CD4-positive, alpha-beta T cell (primary cell): ENCODE measurements at regions not wholly inside any gene's neighbourhood (a gene's known extent, or its start where the extent isn't known, plus 50 kb on each side); places are given as distances from the start of the nearest gene placed in this dataset.
"Not testable (repeated sequence)": the region's sequence is repeated elsewhere in the genome, so short reads cannot be mapped to it uniquely, and the experiment has no call there.

Experiments
- ATAC-seq: fragments of 200-7000 bp; cut with Tn5 transposase; one replicate; pipeline ENCODE4 v1.10.0; 2022; ENCODE audit warnings: mild to moderate bottlenecking; ENCODE audit not compliant: poor library complexity
- CTCF ChIA-PET: fragments of 350-600 bp; sonication (Branson Sonifier 250); formaldehyde crosslinking; loops from one replicate; lab custom pipeline; 2021; ENCODE audit warnings: antibody characterized with exemption, inconsistent platforms; lab: Charles Lee
- POLR2A ChIA-PET: fragments of 350-600 bp; sonication (Branson Sonifier 250); formaldehyde crosslinking; loops from one replicate; lab custom pipeline; 2021; ENCODE audit warnings: antibody characterized with exemption, inconsistent platforms; lab: Charles Lee
- DNase-seq, 14 experiments: peaks; one replicate each; pipeline ENCODE4 v3.0.0-alpha.2; 2013 to 2020; ENCODE audit warnings: mixed read lengths in 2 of 14
- H3K27ac ChIP-seq, 2 donors: one replicate each; pipeline versions ENCODE4 v1.5.1 to v1.7.0; 2013; ENCODE audit warnings: low read length in 2 of 2, low read depth in 1 of 2, mild to moderate bottlenecking in 1 of 2
- H3K27me3 ChIP-seq, 2 experiments: 1 replicate in 1 of 2; 2 replicates in 1 of 2; pipeline versions ENCODE4 v1.6.1 to v1.7.0; 2013; ENCODE audit warnings: low read length in 2 of 2, control low read depth in 1 of 2, mild to moderate bottlenecking in 1 of 2, moderate library complexity in 1 of 2; ENCODE audit not compliant: insufficient read depth in 2 of 2, control insufficient read depth in 1 of 2
- H3K36me3 ChIP-seq: one replicate; pipeline ENCODE4 v1.6.1; 2013; ENCODE audit warnings: low read length, control low read depth; ENCODE audit not compliant: insufficient read depth
- H3K4me1 ChIP-seq: one replicate; pipeline ENCODE4 v1.6.1; 2013; ENCODE audit warnings: low read length, control low read depth; ENCODE audit not compliant: insufficient read depth
- H3K4me3 ChIP-seq: one replicate; pipeline ENCODE4 v1.5.1; 2013; ENCODE audit warnings: mild to moderate bottlenecking, low read length, moderate library complexity
- H3K9me3 ChIP-seq, 2 experiments: 1 replicate in 1 of 2; 2 replicates in 1 of 2; pipeline versions ENCODE4 v1.6.1 to v1.7.0; 2013; ENCODE audit warnings: low read length in 2 of 2, mild to moderate bottlenecking in 2 of 2, control low read depth in 1 of 2, moderate library complexity in 1 of 2; ENCODE audit not compliant: control insufficient read depth in 1 of 2, insufficient read depth in 1 of 2
- H3K27ac Mint-ChIP-seq: one replicate; pipeline ENCODE4 v1.8.0; 2020; ENCODE audit warnings: mixed read lengths
- H3K27me3 Mint-ChIP-seq: one replicate; pipeline ENCODE4 v1.8.0; 2021; ENCODE audit warnings: mixed read lengths
- H3K36me3 Mint-ChIP-seq: one replicate; pipeline ENCODE4 v1.8.0; 2021; ENCODE audit warnings: low read depth, mixed read lengths
- H3K4me1 Mint-ChIP-seq: one replicate; pipeline ENCODE4 v1.8.0; 2021; ENCODE audit warnings: low read depth, mixed read lengths
- H3K4me3 Mint-ChIP-seq: one replicate; pipeline ENCODE4 v1.8.0; 2020; ENCODE audit warnings: mild to moderate bottlenecking, mixed read lengths
- H3K9me3 Mint-ChIP-seq: one replicate; pipeline ENCODE4 v1.8.0; 2020; ENCODE audit warnings: mixed read lengths
- CTCF ChIP-seq: fragments of 200-600 bp; IDR thresholded peaks from one replicate; pipeline ENCODE4 v1.8.0; 2022; ENCODE audit warnings: antibody characterized with exemption, mild to moderate bottlenecking
- intact Hi-C, 2 experiments: fragments of 100-400 bp; cut with DNase I in 1 of 2; cut with micrococcal nuclease in 1 of 2; formaldehyde crosslinking; loops; one replicate each; pipeline versions ENCODE4 v1.15.1 to v1.9.0; 2023 to 2025; cut with DNase I, micrococcal nuclease

- Mint-ChIP-seq H3K27ac (no peak overlapping the region), H3K9me3 (peaks cover 8% of the 10 kb centered on the region), H3K27me3 (peaks cover 4% of the 10 kb centered on the region), H3K4me3 (no peak overlapping the region), H3K36me3 (no peaks in the 10 kb centered on the region), H3K4me1 (no peaks in the 10 kb centered on the region)
- ChIA-PET CTCF (no interaction called here), POLR2A (no interaction called here)
- H3K27me3 ChIP-seq: no peaks in the 10 kb centered on the region
- TF ChIP-seq CTCF: no peak
- H3K4me3 ChIP-seq: no peak overlapping the region
- H3K36me3 ChIP-seq: no peaks in the 10 kb centered on the region
- intact Hi-C loops: no loop called here
- H3K27ac ChIP-seq: no peak overlapping the region
- DNase-seq: no peak
- H3K4me1 ChIP-seq: no peaks in the 10 kb centered on the region
- peaks cover 0 to 3% of the 10 kb centered on the region in 2 experiments for H3K9me3 ChIP-seq
- ATAC-seq: no peak
These were observed 195.1 kb downstream of the TXNL1 start for GRCh38 chr18:56443166-56443907.

GRCh38 chr18:56438480-56438879 is 199.9 kb downstream of the TXNL1 start:
- H3K9me3 Mint-ChIP-seq, H3K27me3 Mint-ChIP-seq, CTCF ChIA-PET, H3K4me3 ChIP-seq, DNase-seq, ATAC-seq, POLR2A ChIA-PET, H3K27ac ChIP-seq, H3K4me3 Mint-ChIP-seq, H3K36me3 ChIP-seq, H3K9me3 ChIP-seq, H3K27ac Mint-ChIP-seq, H3K36me3 Mint-ChIP-seq, intact Hi-C loops, H3K4me1 Mint-ChIP-seq, H3K27me3 ChIP-seq, H3K4me1 ChIP-seq: not testable (repeated sequence)

DNA sequence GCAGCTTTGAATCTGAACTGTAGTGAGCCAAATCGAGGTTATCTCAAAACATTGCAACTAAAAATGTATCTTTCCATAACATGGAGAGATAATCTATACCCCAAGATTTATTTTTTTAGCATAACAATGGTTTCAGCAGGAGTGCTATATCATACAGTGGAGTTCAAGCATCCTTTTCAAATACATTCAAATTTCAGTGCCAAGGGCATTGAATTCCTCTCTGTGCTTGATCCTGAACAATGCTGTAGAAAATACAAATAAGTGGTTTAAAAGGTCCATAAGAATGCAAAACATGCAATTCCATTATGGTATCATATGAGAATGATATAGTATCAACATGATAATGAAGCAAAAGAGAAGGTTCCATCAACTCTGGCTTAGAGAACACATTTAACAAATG is 201.7 kb downstream of the TXNL1 start:
- Histone ChIP-seq H3K27me3 (no peaks in the 10 kb centered on the region), H3K27ac (no peak overlapping the region), H3K36me3 (no peaks in the 10 kb centered on the region), H3K4me1 (no peaks in the 10 kb centered on the region), H3K9me3 (no peaks in the 10 kb centered on the region), H3K4me3 (no peak overlapping the region)
- Mint-ChIP-seq H3K4me3 (no peak overlapping the region), H3K27ac (no peak overlapping the region), H3K27me3 (no peaks in the 10 kb centered on the region), H3K9me3 (peaks cover 3% of the 10 kb centered on the region), H3K36me3 (no peaks in the 10 kb centered on the region), H3K4me1 (no peaks in the 10 kb centered on the region)
- TF ChIP-seq CTCF: no peak
- ATAC-seq: no peak
- DNase-seq: no peak
- ChIA-PET POLR2A (no interaction called here), CTCF (no interaction called here)
- intact Hi-C loops: no loop called here

DNA sequence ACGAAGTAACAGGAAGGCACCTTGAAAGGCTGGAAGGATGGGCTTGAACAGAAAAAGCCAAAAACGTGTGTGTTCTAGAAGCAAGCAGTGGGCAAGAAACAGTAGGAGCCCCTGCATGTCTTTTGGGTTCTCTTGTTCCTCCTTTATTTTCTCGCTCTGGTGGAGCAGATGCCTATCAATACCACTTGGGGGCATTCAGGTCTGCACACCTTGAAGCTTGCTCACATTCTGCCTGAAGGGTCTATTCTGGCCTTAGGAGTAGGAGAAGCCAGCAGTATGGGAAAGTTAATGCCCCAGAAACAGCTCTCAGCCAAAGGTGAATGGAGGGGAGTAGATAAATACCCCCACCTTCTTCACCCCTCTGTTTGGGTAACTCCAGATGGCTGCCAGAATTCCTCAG is 204.5 kb downstream of the TXNL1 start:
- Histone ChIP-seq H3K27me3 (no peaks in the 10 kb centered on the region), H3K9me3 (no peaks in the 10 kb centered on the region), H3K4me1 (no peaks in the 10 kb centered on the region), H3K4me3 (no peak overlapping the region), H3K36me3 (no peaks in the 10 kb centered on the region), H3K27ac (no peak overlapping the region)
- intact Hi-C loops: no loop called here
- ATAC-seq (no peak), DNase-seq (no peak)
- Mint-ChIP-seq H3K9me3 (no peaks in the 10 kb centered on the region), H3K4me1 (no peaks in the 10 kb centered on the region), H3K36me3 (no peaks in the 10 kb centered on the region), H3K27ac (no peak overlapping the region), H3K4me3 (no peak overlapping the region), H3K27me3 (no peaks in the 10 kb centered on the region)
- ChIA-PET CTCF (no interaction called here), POLR2A (no interaction called here)
- no peak for TF ChIP-seq CTCF
